ENCODE measurements at regions not wholly inside any gene's neighbourhood (a gene's known extent, or its start where the extent isn't known, plus 50 kb on each side); places are given as distances from the start of the nearest gene placed in this dataset.

DNA sequence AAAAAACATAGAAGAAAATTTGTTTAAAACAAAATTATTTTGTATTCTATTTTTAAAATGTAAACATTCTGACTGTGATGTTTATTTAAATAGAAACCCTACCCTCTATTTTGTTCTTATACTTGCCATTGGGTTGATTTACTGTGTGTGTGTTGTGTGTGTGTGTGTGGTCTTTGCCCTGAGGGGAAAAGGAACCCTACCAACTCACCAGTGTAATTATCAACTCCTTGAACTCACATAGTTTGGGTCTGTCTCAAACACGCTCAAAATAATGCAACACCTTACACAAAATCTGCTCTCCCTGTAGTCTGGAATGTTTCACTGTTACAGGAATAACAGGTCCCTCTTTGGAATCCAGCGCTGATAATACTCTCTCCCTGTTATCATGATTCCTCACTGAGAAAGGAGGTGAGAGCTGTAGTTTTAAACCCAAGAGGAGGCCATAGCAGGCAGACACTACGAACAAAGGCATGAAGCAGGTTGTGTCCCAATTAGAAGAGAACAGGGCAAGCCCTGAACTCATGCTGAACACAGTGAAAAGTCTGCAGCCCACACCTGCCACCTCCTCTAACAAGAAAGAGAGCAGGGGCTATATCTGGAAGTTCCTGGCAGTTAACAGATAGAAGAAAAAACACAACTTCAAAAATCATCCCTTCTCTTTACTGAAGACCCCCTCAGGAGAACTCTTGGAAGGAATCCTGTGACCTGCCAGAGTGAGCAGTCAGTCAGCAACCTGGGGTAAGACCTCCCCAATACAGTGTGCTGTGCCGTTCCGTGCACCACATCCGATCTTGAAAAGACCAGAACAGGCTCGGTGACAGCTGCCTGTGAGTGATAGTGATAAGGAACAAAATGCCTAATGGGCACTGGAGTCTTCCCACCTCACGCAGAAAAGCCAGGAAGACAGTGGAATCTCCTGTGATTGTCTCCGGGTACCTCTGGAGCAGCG lies 608.1 kb upstream of the ADAMTS16 start:
- H3K36me3 ChIP-seq, result no peaks in the 10 kb centered on the region
- H3K27ac ChIP-seq, result no peak overlapping the region
- 49 to 57% methylated on average over 10 of the region's 10 CpGs for WGBS, 2 donors
- ATAC-seq, result no peak
- no peak for DNase-seq
- H3K4me3 ChIP-seq, result no peak overlapping the region
- H3K9me3 ChIP-seq, result no peaks in the 10 kb centered on the region
- peaks cover 0 to 4% (median 0%) of the 10 kb centered on the region in 4 donors for H3K27me3 ChIP-seq
- TF ChIP-seq, protein P1, sequence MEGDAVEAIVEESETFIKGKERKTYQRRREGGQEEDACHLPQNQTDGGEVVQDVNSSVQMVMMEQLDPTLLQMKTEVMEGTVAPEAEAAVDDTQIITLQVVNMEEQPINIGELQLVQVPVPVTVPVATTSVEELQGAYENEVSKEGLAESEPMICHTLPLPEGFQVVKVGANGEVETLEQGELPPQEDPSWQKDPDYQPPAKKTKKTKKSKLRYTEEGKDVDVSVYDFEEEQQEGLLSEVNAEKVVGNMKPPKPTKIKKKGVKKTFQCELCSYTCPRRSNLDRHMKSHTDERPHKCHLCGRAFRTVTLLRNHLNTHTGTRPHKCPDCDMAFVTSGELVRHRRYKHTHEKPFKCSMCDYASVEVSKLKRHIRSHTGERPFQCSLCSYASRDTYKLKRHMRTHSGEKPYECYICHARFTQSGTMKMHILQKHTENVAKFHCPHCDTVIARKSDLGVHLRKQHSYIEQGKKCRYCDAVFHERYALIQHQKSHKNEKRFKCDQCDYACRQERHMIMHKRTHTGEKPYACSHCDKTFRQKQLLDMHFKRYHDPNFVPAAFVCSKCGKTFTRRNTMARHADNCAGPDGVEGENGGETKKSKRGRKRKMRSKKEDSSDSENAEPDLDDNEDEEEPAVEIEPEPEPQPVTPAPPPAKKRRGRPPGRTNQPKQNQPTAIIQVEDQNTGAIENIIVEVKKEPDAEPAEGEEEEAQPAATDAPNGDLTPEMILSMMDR (IDR thresholded peaks at IDR 0.05), result no peak
- FAIRE-seq, result no peak
- no peaks in the 10 kb centered on the region for H3K4me1 ChIP-seq
- intact Hi-C loops (cut with DNase I), result no loop called here

DNA sequence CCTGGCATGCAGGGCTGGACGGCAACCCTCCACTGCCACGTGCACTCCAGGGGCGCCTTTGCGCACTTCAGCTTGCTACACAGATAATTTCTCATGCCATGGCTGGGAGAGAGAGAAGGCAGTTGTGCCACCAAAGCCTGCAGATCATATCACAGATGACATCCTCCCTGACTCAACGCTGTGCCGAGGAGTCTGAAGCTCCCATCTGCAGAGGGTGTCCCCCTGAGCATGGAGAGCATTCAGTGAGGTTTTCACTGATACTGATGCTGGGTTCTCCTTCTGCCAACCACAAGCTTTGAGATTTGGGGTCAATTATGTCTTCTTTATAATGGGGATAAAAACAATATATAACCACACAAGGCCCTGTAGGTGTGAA lies 607.4 kb upstream of the ADAMTS16 start:
- ATAC-seq (no peak), FAIRE-seq (no peak), DNase-seq (no peak)
- Histone ChIP-seq H3K27ac (no peak overlapping the region), H3K4me1 (no peaks in the 10 kb centered on the region), H3K9me3 (no peaks in the 10 kb centered on the region), H3K4me3 (no peak overlapping the region), H3K36me3 (no peaks in the 10 kb centered on the region), H3K27me3 (peaks cover 0 to 4% (median 0%) of the 10 kb centered on the region in 4 donors)
- intact Hi-C loops (cut with DNase I), result no loop called here
- TF ChIP-seq, protein P1 (IDR thresholded peaks at IDR 0.05), result no peak
- 67 to 70% methylated on average over 6 of the region's 6 CpGs for WGBS, 2 donors

DNA sequence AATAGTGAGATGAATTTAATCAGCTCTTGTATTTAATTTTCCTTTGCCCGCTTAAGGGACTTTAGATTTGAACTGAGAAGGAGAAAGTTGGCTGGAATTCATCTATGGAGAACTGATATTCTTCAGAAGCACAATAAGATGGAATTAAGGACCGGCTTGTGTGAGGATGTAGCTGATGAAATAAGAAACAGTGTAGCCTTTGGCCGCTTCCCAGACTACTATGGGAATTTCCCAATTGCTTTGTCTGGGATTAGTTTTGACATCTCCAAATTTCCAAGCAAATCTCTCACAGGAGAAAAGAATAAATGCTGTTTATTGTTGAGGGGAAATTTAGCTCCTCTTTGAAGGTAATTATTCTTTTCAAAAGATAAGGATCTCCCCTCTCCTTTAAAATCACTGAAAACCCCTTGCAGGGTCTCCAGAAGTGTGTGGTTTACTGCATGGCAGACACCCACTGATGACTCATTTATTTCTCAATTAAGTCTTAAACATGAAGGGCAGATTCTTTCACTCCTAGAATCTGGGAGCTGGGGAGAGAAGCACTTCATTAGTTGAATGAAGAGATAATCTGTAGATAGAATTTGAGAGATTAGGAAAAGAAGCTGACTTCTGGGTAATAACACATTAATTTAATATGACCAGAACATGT lies 606.5 kb upstream of the ADAMTS16 start:
- FAIRE-seq (no peak), DNase-seq (no peak), ATAC-seq (no peak)
- 53 to 65% methylated on average over 3 of the region's 3 CpGs for WGBS, 2 donors
- H3K27ac ChIP-seq, result no peak overlapping the region
- H3K9me3 ChIP-seq, result no peaks in the 10 kb centered on the region
- peaks cover 0 to 4% (median 0%) of the 10 kb centered on the region in 4 donors for H3K27me3 ChIP-seq
- H3K36me3 ChIP-seq, result no peaks in the 10 kb centered on the region
- intact Hi-C loops (cut with DNase I), result no loop called here
- H3K4me1 ChIP-seq, result no peaks in the 10 kb centered on the region
- TF ChIP-seq, protein P1 (IDR thresholded peaks at IDR 0.05), result no peak
- H3K4me3 ChIP-seq, result no peak overlapping the region

DNA sequence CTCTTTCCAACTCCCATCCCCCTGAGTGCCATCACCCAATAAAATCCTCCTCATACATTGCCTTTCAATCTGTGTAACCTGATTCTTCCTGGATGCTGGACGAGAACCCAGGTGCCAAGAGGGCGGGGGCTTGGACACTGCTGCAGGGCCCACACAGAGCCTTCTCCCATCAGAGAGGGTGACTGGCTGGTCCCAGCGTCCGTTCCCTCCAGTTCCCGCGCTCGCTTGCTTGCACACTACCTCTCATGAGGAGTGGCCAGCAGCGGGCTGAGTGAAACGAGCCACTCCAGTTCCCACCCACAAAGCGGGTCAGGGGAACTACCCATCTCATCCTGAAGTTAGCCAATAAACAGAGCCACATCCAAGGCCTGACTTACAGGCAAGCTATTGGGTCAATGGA lies 602.6 kb upstream of the ADAMTS16 start:
- no peaks in the 10 kb centered on the region for H3K36me3 ChIP-seq
- no peak overlapping the region for H3K4me3 ChIP-seq
- no peaks in the 10 kb centered on the region for H3K9me3 ChIP-seq
- H3K27me3 ChIP-seq, result no peaks in the 10 kb centered on the region
- no peak overlapping the region for H3K27ac ChIP-seq
- ATAC-seq, result no peak
- WGBS, 2 donors, result 61 to 69% methylated on average over 10 of the region's 10 CpGs
- intact Hi-C loops (cut with DNase I), result no loop called here
- no peak for FAIRE-seq
- DNase-seq, result no peak
- no peaks in the 10 kb centered on the region for H3K4me1 ChIP-seq
- TF ChIP-seq, protein P1 (IDR thresholded peaks at IDR 0.05), result no peak

All from pancreas (tissue), 10 donors.